T-helper 1 cell treated with Interleukin-12 subunit alpha and Interleukin-12 subunit beta and Interleukin-4 antibody, amounts not matched to agents 30 μg/mL and 1 μg/mL, for 36 hours (primary cell): ENCODE measurements at regions not wholly inside any gene's neighbourhood (a gene's known extent, or its start where the extent isn't known, plus 50 kb on each side); places are given as distances from the start of the nearest gene placed in this dataset.

Experiments
- H3K27ac Mint-ChIP-seq: one replicate; pipeline ENCODE4 v1.8.0; 2021; ENCODE audit warnings: mild to moderate bottlenecking, mixed read lengths
- H3K27me3 Mint-ChIP-seq: one replicate; pipeline ENCODE4 v1.8.0; 2021; ENCODE audit warnings: low read depth, mixed read lengths
- H3K36me3 Mint-ChIP-seq: one replicate; pipeline ENCODE4 v1.8.0; 2021; ENCODE audit warnings: low read depth, mixed read lengths
- H3K4me1 Mint-ChIP-seq: one replicate; pipeline ENCODE4 v1.8.0; 2021; ENCODE audit warnings: low read depth, mixed read lengths
- H3K4me3 Mint-ChIP-seq: one replicate; pipeline ENCODE4 v1.8.0; 2021; ENCODE audit warnings: mild to moderate bottlenecking, moderate library complexity, mixed read lengths
- H3K9me3 Mint-ChIP-seq: one replicate; pipeline ENCODE4 v1.8.0; 2021; ENCODE audit warnings: mixed read lengths

DNA sequence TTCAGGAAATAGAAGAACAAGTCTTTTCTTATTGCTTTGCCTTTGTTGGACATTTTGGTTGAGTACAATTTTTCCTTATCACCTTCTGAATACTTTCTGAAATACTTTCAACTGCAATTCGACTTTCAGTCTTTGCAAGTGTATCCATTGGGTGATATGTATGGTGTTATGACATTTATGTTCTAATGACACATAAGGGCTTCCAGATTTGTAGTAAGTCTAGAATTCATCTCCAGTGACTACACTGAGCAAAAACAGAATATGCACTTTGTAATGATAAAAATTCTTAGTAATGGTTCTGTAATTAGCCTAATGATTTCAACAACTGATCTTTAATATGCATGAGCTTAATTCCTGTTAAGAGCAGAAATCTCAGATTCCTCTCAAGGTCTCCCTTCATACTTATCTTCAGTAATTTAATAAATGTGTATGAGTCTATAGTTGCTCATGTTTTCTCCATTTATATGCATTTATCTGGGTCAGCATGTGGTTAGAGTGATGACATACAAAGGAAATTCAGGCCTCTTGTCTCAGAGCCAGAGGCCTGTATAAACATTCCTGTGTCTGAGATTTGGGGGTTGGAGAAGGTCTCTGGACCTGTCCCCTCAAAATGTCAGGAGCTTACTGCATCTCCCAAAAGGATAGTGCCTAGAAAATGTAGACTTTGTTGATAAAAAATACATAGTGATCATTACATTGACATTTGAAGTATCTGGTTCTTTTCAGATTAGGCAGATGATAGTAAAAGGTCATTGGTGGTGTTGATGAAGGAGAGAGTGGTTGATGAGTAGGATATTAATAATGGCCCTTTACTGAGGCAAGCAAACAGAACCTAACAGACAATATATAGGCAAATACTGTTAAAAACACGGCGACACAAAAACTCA, 114.9 kb downstream of the QPCT start:
- H3K36me3 Mint-ChIP-seq, result no peaks in the 10 kb centered on the region
- no peak overlapping the region for H3K4me3 Mint-ChIP-seq
- no peak overlapping the region for H3K27ac Mint-ChIP-seq
- H3K4me1 Mint-ChIP-seq, result peaks cover 8% of the 10 kb centered on the region
- no peaks in the 10 kb centered on the region for H3K9me3 Mint-ChIP-seq
- H3K27me3 Mint-ChIP-seq, result peaks cover 8% of the 10 kb centered on the region

DNA sequence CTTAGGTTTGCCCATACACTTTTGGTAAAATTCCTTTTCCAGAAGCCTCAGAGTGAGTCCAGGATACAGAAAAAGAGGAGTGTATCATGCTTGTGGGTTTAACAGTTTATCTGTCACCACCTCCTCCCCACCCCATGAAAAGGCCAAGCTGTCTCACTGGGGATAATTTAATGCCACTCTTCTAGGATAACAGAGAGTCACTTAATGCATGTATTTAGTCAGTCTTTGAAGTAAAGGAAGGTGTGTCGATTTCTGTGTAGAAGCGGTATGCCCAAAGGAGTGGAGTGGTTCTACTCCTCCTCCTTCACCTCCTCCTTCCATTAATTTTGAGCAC, 116.4 kb downstream of the QPCT start:
- H3K9me3 Mint-ChIP-seq, result no peaks in the 10 kb centered on the region
- H3K27ac Mint-ChIP-seq, result no peak overlapping the region

DNA sequence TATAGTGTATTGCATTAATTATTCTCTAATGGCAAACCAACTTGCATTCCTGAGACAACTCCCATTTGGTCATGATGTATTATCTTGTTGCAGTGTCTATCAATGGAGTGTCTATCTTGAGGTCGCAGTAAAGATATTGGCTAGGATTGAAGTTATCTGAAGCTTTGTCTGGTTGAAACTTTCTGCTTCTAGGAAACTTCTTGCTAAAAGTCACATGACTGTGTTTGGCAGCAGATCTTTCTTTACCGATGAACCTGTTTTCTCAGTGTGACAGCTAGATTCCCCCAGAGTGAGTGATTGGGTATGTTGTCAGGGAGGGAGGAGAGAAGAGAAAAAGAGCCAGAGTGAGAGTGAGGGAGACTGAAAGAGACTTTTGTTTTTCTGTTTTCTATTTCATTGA, 119.6 kb downstream of the QPCT start:
- no peaks in the 10 kb centered on the region for H3K9me3 Mint-ChIP-seq
- H3K4me3 Mint-ChIP-seq, result no peak overlapping the region

More for the DNA sequence above, 116.4 kb downstream of the QPCT start:
- no peak overlapping the region for H3K4me3 Mint-ChIP-seq
- no peaks in the 10 kb centered on the region for H3K36me3 Mint-ChIP-seq
- peaks cover 8% of the 10 kb centered on the region for H3K4me1 Mint-ChIP-seq
- H3K27me3 Mint-ChIP-seq, result peaks cover 16% of the 10 kb centered on the region

DNA sequence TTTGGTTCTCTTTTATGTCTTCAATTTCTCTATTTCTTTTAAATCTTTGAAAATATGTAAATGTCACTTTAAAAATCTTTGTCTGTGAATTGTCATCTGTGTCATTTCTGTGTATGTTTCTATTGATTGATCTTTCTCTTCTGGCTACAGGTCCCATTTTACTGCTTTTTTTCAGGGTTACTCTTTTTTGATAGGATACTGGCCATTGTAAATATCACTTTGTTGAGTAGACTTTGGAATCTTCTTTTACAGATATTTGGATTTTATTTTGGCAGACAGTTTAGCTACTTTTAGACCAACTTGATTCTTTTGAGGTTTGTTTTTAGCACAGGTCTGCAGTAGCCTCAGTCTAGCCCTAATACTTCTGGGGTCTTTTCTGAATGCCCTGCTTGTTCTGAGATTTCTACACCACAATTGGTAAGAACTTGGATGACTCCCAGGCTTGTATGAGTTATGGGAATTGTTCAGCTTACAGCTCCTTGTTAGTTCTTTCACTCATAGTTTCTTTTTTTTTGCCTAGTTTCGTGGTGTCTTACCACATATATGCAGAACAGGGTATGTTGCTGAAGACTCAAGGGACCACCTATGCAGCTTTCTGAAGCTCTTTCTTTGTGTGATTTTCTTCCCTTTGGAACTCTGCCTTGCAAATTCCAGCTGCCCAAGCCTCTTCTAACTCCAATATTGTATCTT, 122.2 kb downstream of the QPCT start:
- Mint-ChIP-seq H3K27me3 (peaks cover 21% of the 10 kb centered on the region), H3K27ac (no peak overlapping the region), H3K9me3 (no peaks in the 10 kb centered on the region), H3K4me1 (no peaks in the 10 kb centered on the region), H3K36me3 (no peaks in the 10 kb centered on the region), H3K4me3 (no peak overlapping the region)

More for the DNA sequence above, 119.6 kb downstream of the QPCT start:
- Mint-ChIP-seq H3K27me3 (peaks cover 21% of the 10 kb centered on the region), H3K4me1 (no peaks in the 10 kb centered on the region), H3K27ac (no peak overlapping the region), H3K36me3 (no peaks in the 10 kb centered on the region)

DNA sequence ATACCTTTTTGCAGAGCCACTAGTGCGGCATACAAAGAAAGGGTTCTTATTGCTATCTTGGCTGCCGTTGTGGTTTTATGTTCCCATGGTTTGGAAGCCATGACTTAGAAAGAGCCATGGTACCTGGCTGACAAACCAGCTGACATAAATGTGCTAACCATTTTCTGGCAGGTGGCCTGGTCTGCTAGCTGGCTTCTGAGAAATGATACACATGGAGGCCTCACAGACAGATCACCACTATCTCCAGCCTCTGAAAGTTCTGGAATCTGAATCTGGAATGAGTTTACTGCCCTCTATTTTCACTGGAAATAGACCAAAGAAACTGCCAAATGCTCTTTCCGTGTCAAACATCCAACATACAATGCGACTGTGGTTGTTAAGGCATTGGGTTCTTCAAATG, 123.7 kb downstream of the QPCT start:
- Mint-ChIP-seq H3K27me3 (peaks cover 21% of the 10 kb centered on the region), H3K27ac (no peak overlapping the region), H3K36me3 (no peaks in the 10 kb centered on the region)

DNA sequence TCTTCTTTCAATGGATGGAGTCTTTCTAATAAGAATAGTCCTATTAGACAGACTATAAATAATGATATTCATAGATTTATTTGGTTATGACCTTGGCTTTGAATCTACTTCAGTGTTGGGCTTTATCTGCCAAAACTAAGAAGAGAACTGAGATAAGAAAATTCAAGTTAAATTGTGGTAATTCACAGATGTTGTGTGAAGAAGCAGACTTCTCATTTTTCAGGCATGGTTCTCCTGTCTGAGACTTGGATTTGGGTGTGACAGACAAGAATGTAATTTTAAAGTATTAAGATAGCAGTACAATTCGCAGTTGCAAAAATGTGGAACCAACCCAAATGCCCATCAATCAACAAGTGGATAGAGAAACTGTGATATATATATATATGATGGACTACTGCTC, 124.7 kb downstream of the QPCT start:
- Mint-ChIP-seq H3K27me3 (peaks cover 15% of the 10 kb centered on the region), H3K9me3 (no peaks in the 10 kb centered on the region), H3K36me3 (no peaks in the 10 kb centered on the region), H3K4me3 (no peak overlapping the region), H3K27ac (no peak overlapping the region), H3K4me1 (no peaks in the 10 kb centered on the region)

More for the DNA sequence above, 123.7 kb downstream of the QPCT start:
- no peaks in the 10 kb centered on the region for H3K9me3 Mint-ChIP-seq
- no peak overlapping the region for H3K4me3 Mint-ChIP-seq
- no peaks in the 10 kb centered on the region for H3K4me1 Mint-ChIP-seq

DNA sequence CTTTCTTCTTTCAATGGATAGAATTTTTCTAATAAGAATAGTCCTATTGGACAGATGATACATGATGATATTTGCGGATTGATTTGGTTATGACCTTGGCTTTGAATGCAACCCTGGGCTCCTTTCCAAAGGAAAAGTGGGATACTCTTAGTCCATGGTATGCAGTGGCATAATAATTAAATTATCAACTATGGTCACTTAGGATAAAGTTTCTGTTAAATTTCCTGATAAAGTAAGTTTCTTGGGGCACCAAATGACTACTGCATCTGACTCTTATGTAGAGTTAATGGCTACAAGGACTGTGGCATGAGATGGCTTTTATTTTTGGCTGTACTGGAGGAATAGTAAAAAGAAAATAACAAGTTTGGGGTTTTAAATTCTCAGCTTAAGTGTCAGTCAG, 126.7 kb downstream of the QPCT start:
- H3K36me3 Mint-ChIP-seq, result no peaks in the 10 kb centered on the region
- peaks cover 4% of the 10 kb centered on the region for H3K27me3 Mint-ChIP-seq
- no peaks in the 10 kb centered on the region for H3K4me1 Mint-ChIP-seq
- no peaks in the 10 kb centered on the region for H3K9me3 Mint-ChIP-seq
- H3K27ac Mint-ChIP-seq, result no peak overlapping the region
- H3K4me3 Mint-ChIP-seq, result no peak overlapping the region

DNA sequence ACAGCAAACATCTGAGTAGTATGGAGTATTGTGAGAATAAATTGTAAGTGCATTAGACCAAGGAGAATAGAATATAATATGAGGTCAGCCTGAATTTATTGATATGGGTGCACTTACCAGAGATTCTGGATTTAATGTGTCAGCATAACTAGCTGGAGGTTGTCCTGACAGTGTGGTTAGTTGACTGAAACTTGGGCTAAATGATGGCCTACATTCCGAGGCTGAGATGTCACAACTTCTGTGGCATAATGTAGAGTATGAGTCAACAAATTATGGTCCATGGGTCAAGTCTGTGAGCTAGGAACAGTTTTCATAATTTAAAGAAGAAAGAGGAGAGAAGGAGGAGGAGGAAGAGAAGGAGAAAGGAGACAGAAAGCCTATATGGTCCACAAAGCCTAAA, 127.6 kb downstream of the QPCT start:
- H3K27ac Mint-ChIP-seq, result no peak overlapping the region
- H3K36me3 Mint-ChIP-seq, result no peaks in the 10 kb centered on the region
- H3K9me3 Mint-ChIP-seq, result no peaks in the 10 kb centered on the region
- no peaks in the 10 kb centered on the region for H3K4me1 Mint-ChIP-seq
- no peak overlapping the region for H3K4me3 Mint-ChIP-seq
- no peaks in the 10 kb centered on the region for H3K27me3 Mint-ChIP-seq

DNA sequence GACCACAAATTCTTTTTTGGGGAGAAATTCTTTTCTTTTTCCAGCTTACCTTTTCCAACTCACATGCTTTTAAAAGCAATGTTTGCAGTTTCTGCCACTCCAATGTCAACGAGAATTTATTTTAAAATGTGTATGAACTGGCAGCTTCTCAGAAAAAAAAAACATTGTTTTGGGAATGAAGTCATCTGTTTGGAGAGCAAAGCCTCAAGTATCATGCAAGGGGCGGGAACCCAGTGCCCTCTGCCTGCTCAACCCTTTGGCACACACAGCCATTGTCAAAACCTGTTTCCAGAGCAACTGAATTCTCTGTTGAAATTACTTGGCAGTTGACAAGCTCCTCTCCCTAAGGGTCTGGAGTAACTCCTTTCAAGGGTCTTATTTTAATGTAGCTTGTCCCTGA, 128.5 kb downstream of the QPCT start:
- H3K4me3 Mint-ChIP-seq, result no peak overlapping the region

DNA sequence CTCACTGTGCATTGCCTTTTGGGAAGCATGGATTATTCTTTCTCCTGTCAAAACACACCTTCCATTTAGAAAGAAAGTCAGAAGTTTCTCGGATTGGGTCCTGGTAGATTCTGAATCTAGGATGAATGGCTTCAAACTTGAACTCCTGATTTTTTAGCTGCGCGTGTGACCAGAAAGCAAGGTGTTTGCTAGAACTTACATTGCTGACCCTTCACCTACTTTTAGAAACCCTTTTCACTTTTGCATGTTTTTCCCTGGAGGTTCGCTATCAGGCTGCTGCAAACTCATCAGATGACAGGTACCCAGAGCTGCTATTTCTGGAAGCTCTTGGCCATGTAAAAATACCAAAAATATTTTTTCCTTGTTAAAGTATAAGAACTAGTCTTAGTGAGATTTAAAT, 132.0 kb downstream of the QPCT start:
- Mint-ChIP-seq H3K27me3 (no peaks in the 10 kb centered on the region), H3K27ac (no peak overlapping the region), H3K4me3 (no peak overlapping the region), H3K9me3 (no peaks in the 10 kb centered on the region), H3K36me3 (no peaks in the 10 kb centered on the region), H3K4me1 (no peaks in the 10 kb centered on the region)

More for the DNA sequence above, 128.5 kb downstream of the QPCT start:
- Mint-ChIP-seq H3K4me1 (no peaks in the 10 kb centered on the region), H3K27me3 (no peaks in the 10 kb centered on the region), H3K36me3 (no peaks in the 10 kb centered on the region), H3K27ac (no peak overlapping the region), H3K9me3 (no peaks in the 10 kb centered on the region)

DNA sequence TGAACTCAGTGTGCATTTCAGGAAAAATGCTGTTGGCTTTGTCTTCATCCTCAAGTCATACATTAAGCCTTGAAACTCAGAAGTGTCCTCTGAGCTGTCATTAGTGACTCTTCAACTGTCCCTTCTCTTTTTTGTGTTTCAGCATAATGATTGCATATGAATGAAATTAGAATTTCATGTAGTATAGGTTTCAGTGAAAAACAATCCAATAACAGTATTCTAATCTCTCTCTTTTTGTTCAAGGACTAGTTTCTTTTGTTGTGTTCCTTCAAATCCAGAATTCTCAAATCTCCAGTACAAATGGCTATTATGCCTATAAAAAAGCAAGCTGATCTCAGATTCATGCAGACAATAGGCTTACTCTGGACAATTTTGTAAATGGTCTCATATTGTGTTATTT, 133.5 kb downstream of the QPCT start:
- H3K4me3 Mint-ChIP-seq, result no peak overlapping the region
- H3K4me1 Mint-ChIP-seq, result no peaks in the 10 kb centered on the region
- H3K27ac Mint-ChIP-seq, result no peak overlapping the region
- H3K9me3 Mint-ChIP-seq, result no peaks in the 10 kb centered on the region
- H3K27me3 Mint-ChIP-seq, result no peaks in the 10 kb centered on the region
- H3K36me3 Mint-ChIP-seq, result no peaks in the 10 kb centered on the region

DNA sequence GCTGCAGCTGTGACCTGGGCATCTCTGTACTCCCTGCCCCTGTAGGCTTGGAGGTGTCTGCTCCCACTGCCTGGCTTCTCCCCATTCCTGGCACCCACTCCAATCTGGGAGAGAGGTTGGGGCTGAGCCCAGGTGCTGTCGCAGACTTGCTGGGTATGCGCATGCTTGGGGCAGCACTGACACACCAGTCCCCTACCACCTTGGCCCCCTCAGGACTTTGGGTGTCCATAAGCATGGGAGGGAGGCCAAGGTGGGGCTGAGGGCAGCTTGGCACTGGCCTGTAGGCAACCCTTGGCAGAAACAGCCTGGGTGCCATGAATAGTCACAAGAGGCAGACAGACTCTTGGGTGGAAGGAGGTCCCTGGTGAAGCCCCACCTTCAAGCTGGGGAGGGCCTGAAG, 136.8 kb downstream of the QPCT start:
- Mint-ChIP-seq H3K27me3 (peaks cover 5% of the 10 kb centered on the region), H3K4me1 (no peaks in the 10 kb centered on the region), H3K36me3 (no peaks in the 10 kb centered on the region), H3K4me3 (no peak overlapping the region), H3K9me3 (no peaks in the 10 kb centered on the region), H3K27ac (no peak overlapping the region)

DNA sequence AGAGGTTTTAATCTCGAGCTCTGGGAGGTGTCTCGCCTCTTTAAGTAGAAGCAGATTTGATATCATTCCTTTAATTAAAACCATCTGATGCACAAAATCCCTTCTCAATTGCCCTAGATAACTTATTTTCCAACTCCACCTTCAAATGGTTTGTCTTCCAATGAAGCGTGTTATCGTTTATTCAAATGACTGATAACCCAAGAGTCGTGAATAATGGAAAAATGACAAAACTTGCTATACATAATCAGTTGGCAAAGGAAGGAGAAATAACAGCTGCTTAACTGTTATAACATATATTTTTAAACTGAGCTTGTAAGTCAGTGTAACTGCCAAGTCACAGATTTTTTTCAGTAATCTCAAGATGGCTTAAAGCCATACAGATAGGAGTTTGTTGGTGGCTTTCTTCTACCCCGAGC, 144.6 kb downstream of the QPCT start:
- H3K27me3 Mint-ChIP-seq, result peaks cover 11% of the 10 kb centered on the region
- H3K4me1 Mint-ChIP-seq, result no peaks in the 10 kb centered on the region
- H3K4me3 Mint-ChIP-seq, result no peak overlapping the region
- no peaks in the 10 kb centered on the region for H3K36me3 Mint-ChIP-seq
- H3K9me3 Mint-ChIP-seq, result no peaks in the 10 kb centered on the region
- H3K27ac Mint-ChIP-seq, result no peak overlapping the region

DNA sequence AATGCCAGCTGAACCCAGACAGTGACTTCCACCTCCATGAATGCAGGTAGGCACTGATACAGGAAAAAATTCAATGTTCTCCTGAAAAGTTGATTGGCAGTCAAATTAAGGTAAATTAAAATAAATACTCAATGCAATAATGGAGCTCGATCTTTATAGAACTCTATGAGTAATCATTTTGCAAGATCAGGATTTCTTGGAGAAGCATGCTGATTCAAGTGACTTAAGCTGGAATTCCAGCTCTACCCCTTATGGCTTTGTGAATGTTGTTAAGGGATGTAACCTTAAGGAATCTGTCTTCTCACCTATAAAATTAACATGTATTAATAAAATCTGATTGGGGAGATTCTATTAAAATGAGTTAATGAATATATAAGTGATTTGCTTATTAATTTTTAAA, 145.1 kb downstream of the QPCT start:
- H3K36me3 Mint-ChIP-seq, result no peaks in the 10 kb centered on the region

DNA sequence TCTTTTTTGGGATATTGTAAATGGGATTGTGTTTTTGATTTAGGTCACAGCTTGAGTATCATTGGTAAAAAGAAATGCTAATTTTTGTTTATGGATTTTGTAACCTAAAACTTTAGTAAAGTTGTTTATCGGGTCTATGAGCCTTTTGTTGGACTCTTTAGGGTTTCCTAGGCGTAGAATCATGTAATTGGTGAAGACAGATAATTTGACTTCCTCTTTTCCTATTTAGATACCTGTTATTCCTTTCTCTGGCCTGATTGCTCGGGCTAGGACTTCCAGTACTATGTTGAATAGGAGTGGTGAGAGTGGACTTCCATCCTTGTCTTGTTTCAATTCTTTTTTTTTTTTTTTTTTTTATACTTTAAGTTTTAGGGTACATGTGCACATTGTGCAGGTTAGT, 149.0 kb downstream of the QPCT start:
- Mint-ChIP-seq H3K4me1 (no peaks in the 10 kb centered on the region), H3K9me3 (no peaks in the 10 kb centered on the region), H3K27ac (no peak overlapping the region), H3K27me3 (peaks cover 24% of the 10 kb centered on the region), H3K4me3 (no peak overlapping the region), H3K36me3 (no peaks in the 10 kb centered on the region)

More for the DNA sequence above, 145.1 kb downstream of the QPCT start:
- peaks cover 11% of the 10 kb centered on the region for H3K27me3 Mint-ChIP-seq
- H3K4me3 Mint-ChIP-seq, result no peak overlapping the region
- no peaks in the 10 kb centered on the region for H3K4me1 Mint-ChIP-seq
- no peaks in the 10 kb centered on the region for H3K9me3 Mint-ChIP-seq
- H3K27ac Mint-ChIP-seq, result no peak overlapping the region
